GM13977 (cell line): ENCODE measurements at regions not wholly inside any gene's neighbourhood (a gene's known extent, or its start where the extent isn't known, plus 50 kb on each side); places are given as distances from the start of the nearest gene placed in this dataset.

ENCODE experiments used
- DNase-seq: peaks from one replicate; pipeline ENCODE4 v3.0.0; 2012; ENCODE audit warnings: low spot score
- in situ Hi-C: fragments of 300-500 bp; cut with MboI; formaldehyde crosslinking; loops from one replicate; pipeline ENCODE4 v1.12.0; 2022; ENCODE audit warnings: low sequenced_read_pairs, low pct_unique_long_range_greater_than_20kb, mixed read lengths, inconsistent platforms; ENCODE audit not compliant: unreplicated experiment
- TF ChIP-seq, protein P1 (sequence below): IDR thresholded peaks from 2 replicates; pipeline ENCODE4 v1.5.1; 2012; ENCODE audit warnings: mild to moderate bottlenecking, control low read depth; ENCODE audit not compliant: insufficient read depth; ENCODE audit errors: extremely low read depth, missing control alignments

DNA sequence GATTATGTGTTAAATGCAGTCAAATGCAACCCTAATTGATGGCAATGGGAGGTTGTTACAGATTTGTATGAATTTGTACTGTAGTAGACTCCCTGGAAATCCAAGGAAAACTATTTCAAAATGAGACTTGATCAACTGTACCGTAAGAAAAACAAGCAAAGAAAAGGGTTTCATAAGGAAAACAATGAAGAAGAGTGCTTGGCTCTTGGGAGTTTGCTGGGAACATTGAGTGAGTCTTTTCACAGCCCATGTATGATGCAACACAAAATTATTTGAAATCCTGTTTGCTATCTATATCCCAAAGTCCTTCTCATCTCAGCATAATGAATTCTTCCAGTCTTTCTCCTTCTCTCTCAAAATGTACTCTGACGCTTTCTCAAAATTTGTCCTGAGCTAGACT, 67.0 kb upstream of the OSR1 start:
- no peak for DNase-seq
- TF ChIP-seq, protein P1, sequence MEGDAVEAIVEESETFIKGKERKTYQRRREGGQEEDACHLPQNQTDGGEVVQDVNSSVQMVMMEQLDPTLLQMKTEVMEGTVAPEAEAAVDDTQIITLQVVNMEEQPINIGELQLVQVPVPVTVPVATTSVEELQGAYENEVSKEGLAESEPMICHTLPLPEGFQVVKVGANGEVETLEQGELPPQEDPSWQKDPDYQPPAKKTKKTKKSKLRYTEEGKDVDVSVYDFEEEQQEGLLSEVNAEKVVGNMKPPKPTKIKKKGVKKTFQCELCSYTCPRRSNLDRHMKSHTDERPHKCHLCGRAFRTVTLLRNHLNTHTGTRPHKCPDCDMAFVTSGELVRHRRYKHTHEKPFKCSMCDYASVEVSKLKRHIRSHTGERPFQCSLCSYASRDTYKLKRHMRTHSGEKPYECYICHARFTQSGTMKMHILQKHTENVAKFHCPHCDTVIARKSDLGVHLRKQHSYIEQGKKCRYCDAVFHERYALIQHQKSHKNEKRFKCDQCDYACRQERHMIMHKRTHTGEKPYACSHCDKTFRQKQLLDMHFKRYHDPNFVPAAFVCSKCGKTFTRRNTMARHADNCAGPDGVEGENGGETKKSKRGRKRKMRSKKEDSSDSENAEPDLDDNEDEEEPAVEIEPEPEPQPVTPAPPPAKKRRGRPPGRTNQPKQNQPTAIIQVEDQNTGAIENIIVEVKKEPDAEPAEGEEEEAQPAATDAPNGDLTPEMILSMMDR, result no peak
- in situ Hi-C loops, result no loop called here

DNA sequence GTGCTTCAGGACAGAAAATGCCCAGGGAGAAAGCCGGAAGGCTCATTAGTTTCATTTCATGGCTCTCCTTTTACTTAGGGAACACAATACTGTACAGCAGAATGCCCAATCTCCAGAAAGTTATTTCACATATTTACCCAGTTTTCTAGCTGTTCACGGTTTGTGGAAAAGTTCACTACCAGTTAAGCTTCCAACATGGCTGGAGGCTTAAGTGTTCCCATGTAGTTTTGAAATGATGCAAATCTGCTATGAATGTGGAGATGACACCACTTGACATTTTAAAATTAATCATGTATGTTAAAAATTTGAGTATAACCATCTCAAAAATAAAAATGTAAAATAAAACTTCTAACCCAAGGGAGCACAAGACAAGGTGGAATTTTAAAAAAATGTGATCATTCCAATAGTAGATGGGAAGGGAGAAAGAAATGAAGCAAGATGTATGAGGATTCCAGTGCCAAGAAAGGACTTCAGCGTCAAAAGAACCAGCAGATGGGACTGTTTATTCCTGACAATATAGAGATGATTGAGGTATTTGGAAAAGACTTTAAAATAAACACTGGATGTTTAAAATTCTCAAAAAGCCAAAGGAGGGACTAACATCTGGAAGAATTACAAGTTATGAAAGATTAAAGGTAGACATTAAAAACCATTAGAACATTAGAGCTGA, 60.9 kb upstream of the OSR1 start:
- no peak for DNase-seq
- TF ChIP-seq, protein P1, result no peak
- in situ Hi-C loops, result no loop called here

DNA sequence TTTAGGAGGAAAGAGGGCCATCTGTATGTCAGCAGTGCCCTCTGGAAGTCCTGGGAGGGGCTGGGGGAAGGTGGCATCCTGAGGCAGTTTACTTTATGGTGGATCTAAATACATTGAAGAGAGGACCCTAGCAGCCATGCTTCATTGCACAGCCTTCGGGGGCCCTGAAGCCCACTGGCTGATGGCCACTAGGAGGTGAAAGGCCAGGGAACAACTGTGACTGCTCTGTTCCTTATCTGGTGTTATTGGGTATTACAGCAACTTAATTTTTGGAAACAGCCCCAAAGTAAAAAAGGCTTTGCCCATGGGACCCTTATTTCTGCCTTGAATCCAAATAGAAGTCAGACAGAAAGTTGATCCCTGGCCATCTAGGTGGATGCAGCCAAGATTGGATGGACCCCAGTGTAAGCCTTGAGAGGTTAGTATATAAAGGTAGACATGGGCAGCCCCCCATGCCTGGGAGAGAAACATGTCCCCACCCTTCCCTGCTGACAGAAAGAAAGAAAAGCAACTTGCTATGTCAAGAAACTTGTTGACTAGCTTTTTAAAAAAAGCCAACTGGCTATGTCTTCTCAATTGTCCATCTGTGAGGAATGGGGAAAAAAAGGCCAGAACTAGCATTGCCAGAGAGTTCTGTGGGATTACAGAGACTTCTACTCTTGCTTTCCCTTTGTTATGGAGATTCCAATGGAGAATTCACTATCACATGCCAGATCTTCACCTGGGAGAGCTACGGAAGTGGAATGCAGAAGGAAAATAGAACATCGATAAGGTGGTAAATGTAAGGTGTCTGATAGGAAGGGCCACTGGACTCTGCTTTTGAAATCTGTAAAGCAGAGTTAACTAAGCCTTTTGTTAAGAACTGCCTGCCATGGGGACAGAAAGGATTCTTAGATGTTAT, 58.6 kb upstream of the OSR1 start:
- TF ChIP-seq, protein P1, result no peak
- in situ Hi-C loops, result no loop called here
- no peak for DNase-seq

DNA sequence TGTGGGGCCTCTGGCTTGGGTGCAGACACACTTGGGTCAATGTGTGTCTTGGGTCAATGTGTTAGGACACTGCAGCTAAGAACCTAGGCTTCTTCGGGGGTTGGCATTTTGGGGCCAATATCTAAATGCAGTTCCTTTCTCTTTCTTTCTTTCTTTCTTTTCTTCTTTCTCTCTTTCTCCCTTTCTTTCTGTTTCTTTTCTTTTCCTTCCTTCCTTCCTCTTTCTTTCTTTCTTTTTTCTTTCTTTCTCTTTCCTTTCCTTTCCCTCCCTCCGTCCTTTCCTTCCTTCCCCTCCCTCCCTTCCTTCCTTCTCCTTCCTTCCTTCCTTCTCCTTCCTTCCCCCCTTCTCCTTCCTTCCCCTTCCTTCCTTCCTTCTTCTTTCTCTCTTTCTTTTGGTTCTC, 57.7 kb upstream of the OSR1 start:
- DNase-seq, result no peak
- in situ Hi-C loops, result no loop called here
- TF ChIP-seq, protein P1, result no peak

DNA sequence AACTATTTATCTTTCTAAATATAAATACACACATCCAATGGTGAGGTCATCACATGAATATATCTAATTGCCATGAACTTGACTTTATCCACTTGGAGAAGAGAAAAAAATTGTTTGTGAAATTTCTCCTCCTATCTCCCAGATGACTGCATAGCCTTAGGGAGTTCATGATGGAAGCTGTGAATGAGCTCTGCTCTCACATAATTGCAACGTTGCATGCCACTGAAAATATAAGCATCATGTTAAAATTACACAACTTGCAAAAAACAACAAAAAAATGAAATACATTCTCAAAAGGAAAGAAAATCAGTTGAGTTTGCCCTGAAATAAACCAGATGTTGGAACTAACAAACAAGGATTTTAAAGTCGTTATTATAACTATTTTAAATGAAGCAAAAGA, 50.6 kb upstream of the OSR1 start:
- TF ChIP-seq, protein P1, result no peak
- no peak for DNase-seq
- in situ Hi-C loops, result no loop called here

DNA sequence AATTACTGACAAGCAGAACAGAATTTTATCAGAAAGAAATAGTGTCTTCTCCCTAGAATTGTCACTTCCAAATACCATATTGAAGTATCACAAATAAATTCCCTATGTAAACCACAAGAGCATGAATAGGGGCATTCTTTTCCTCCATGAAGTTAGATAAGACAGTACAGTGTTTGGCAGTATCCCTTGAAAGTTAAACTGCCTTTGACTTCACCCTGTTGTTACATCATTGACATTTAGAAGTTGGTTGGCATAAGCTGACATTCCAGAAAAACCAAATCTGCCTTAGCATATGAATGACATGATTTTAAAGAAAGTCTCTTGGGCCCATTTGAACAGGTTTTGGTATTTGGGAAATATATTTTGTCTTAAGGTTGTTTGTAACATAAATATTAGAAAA, 50.2 kb upstream of the OSR1 start:
- TF ChIP-seq, protein P1, result no peak
- DNase-seq, result no peak
- in situ Hi-C loops, result no loop called here
